ENCODE measurements at regions not wholly inside any gene's neighbourhood (a gene's known extent, or its start where the extent isn't known, plus 50 kb on each side); places are given as distances from the start of the nearest gene placed in this dataset.

GRCh38 chr5:68720884-68721610, 372.8 kb upstream of the SLC30A5 start:
- no peak overlapping the region for H3K4me3 ChIP-seq (ENCODE audit: low read depth, low read length)
- no peak for TF ChIP-seq CTCF (IDR thresholded peaks at IDR 0.05; ENCODE audit: low read depth, low read length)

- TF ChIP-seq CTCF (IDR thresholded peaks at IDR 0.05; ENCODE audit: low read depth, low read length), result no peak
- no peak overlapping the region for H3K4me3 ChIP-seq (ENCODE audit: low read depth, low read length)
These were observed 371.5 kb upstream of the SLC30A5 start for GRCh38 chr5:68722357-68722756.

DNA sequence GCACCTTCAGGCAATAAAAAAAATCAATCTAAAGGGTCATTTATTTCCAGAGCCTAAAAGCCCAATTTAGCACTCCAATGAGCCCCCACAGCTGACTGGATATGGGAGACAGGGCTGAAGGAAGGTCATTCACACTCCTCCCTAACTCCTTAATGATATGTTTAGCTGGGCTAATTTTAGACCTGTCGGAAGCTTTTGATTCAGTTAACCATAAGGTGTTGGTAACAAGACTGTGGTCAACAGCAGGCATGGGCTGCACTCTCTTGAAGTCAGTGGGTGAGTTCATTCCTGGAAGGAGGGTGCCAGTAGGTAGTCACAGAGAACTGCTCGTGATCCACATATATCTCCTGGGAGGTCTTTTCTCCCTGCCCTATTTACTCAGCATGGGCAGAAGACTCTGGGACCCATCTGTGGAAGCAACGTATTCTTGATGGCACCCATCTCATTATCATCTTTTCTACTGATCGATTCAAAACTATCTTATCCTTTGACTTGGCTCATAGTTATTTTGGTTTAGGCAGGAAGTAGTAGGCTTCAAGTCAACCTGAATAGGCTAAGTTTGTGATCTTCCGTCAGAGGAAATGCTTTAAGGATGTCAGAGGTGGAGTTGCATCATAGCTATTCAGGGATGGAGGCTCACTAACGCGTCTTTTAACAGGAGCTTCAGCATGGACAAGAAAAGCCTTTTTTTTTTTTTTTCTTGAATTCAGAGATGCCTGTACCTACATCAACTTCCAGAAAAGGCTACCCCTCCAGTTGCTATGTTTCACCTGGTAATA, 367.7 kb upstream of the SLC30A5 start:
- H3K4me3 ChIP-seq (ENCODE audit: low read depth, low read length), result no peak overlapping the region
- no peak for TF ChIP-seq CTCF (IDR thresholded peaks at IDR 0.05; ENCODE audit: low read depth, low read length)

- no peak for TF ChIP-seq CTCF (IDR thresholded peaks at IDR 0.05; ENCODE audit: low read depth, low read length)
- H3K4me3 ChIP-seq (ENCODE audit: low read depth, low read length), result no peak overlapping the region
These were observed 365.9 kb upstream of the SLC30A5 start for GRCh38 chr5:68727931-68728330.

DNA sequence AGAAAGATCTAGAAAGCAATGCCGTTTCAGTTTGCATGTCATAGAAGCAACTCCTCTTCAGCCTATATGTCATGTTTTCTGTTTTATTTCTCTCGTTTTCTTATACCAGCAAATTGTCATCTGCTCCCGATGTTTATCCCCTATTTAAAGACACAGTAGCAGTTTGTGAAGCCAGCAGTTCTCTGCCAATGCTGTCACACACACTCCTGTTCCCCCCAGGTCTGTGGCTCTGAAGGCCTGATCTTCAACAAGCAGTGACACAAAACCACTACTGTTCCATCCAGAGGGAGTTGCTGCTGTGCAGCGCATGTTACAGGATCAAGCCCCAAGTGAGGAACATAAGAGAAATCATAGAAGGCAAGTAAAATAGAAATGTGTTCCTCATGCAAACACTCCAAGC, 364.1 kb upstream of the SLC30A5 start:
- no peak overlapping the region for H3K4me3 ChIP-seq (ENCODE audit: low read depth, low read length)
- no peak for TF ChIP-seq CTCF (IDR thresholded peaks at IDR 0.05; ENCODE audit: low read depth, low read length)

GRCh38 chr5:68730220-68730978, 363.4 kb upstream of the SLC30A5 start:
- TF ChIP-seq CTCF (IDR thresholded peaks at IDR 0.05; ENCODE audit: low read depth, low read length), result no peak
- H3K4me3 ChIP-seq (ENCODE audit: low read depth, low read length), result no peak overlapping the region
